GM19035 (cell line): ENCODE measurements at regions not wholly inside any gene's neighbourhood (a gene's known extent, or its start where the extent isn't known, plus 50 kb on each side); places are given as distances from the start of the nearest gene placed in this dataset.
"Not testable (repeated sequence)": the region's sequence is repeated elsewhere in the genome, so short reads cannot be mapped to it uniquely, and the experiment has no call there.

Source experiments
- ATAC-seq: cut with Tn5 transposase; IDR thresholded peaks from one replicate; pipeline ENCODE4 v1.9.1; 2021; ENCODE audit not compliant: unreplicated experiment

DNA sequence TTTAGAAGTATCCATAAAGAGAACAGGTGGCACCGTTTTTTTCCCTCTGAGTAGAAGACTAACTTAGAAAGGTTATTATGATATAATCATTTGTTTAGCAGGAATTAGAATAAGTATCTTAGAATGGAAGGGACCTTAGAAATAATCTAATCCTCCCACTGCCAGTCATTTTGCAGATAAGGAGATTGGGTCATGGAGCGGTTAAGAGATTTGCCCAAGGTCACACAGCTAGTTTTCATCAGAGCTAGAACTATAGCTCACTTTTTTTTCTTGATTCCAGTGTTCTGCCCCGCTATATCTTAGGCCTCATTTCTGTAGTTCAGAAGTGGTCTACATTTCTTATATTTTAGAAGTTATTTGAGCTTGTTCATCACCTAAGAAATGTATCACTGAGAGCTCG, 139.6 kb downstream of the PRL start:
- ATAC-seq: no peak

DNA sequence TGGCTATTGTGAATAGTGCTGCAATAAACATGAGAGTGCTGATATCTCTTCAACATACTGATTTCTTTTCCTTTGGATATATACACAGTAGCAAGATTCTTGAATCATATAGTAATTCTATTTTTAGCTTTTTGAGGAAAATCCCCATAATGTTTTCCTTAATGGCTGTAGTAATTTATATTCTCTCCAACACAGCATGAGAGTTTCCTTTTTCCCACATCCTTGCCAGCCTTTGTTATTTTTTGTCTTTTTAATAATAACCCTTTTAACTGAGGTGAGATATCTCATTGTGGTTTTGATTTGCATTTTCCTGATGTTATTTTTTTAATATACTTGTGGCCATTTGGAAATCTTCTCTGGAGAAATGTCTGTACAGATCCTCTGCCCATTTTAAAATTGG, 132.6 kb downstream of the PRL start:
- no peak for ATAC-seq

DNA sequence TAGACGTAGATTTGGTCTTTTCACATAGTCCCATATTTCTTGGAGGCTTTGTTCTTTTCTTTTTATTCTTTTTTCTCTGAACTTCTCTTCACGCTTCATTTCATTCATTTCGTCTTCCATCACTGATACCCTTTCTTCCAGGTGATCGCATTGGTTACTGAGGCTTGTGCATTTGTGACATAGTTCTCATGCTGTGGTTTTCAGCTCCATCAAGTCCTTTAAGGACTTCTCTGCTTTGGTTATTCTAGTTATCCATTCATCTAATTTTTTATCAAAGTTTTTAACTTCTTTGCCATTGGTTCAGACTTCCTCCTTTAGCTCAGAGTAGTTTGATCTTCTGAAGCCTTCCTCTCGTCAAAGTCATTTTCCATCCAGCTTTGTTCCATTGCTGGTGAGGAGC, 125.8 kb downstream of the PRL start:
- ATAC-seq: not testable (repeated sequence)

DNA sequence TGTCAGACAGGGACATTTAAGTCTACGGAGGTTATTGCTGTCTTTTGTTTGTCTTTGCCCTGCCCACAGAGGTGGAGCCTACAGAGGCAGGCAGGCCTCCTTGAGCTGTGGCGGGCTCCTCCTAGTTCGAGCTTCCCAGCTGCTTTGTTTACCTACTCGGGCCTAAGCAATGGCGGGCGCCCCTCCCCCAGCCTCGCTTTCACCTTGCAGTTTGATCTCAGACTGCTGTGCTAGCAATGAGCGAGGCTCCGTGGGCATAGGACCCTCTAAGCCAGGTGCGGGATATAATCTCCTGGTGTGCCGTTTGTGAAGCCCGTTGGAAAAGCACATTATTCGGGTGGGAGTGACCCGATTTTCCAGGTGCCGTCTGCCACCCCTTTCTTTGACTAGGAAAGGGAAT, 125.0 kb downstream of the PRL start:
- ATAC-seq: not testable (repeated sequence)

DNA sequence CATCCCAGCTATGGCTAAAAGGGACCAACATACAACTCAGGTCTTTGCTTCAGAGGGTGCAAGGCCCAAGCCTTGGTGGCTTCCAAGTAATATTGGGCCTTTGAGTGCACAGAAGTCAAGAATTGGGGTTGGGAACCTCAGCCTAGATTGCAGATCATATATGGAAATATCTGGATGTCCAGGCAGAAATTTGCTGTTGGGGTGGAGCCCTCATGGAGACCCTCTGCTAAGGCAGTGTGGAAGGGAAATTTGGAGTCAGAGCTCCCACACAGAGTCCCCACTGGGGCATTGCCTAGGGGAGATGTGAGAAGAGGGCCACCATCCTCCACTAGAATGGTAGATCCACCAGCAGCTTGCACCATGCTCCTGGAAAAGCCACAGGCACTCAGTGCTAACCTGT, 123.5 kb downstream of the PRL start:
- no peak for ATAC-seq

DNA sequence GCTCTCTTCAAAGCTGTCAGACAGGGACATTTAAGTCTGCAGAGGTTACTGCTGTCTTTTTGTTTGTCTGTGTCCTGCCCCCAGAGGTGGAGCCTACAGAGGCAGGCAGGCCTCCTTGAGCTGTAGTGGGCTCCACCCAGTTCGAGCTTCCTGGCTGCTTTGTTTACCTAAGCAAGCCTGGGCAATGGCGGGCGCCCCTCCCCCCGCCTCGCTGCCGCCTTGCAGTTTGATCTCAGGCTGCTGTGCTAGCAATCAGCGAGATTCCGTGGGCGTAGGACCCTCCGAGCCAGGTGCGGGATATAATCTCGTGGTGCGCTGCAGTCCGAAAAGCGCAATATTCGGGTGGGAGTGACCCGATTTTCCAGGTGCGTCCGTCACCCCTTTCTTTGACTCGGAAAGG, 116.6 kb downstream of the PRL start:
- ATAC-seq: not testable (repeated sequence)

DNA sequence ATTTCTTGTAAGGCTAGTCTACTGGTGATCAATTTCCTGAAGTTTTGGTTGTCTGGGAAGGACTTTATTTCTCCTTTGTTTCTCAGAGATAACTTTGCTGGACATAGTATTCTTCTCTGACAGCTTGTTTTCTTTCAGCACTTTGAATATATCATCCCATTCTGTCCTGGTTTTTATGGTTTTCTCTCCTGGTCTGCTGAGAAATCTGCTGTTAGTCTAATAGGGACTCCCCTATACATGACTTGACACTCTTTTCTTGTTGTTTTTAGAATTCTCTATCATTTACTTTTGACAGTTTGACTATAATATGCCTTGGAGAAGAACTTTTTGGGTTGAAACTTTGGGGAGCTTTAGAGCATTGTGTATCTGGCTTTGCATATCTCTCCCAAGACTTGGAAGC, 112.5 kb downstream of the PRL start:
- ATAC-seq: no peak

DNA sequence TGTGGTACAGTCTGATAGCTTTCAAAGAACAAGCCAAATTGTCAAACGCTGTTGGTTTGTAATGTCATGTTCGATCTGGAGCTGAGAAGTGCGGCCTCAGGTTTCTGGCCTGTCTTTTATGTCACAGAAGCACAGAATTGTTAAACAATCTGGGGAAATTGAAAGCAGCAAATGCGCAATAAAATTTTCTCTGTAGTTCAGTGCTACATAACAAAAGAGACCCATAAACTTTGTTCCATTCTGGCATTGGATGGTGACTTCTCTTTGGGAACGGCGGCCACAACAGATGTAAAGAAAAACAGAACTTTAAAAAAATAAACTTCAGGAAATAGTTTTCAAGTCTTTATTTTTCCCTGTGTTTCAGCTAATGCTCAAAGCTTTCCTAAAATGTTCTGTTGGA, 106.9 kb downstream of the PRL start:
- no peak for ATAC-seq

DNA sequence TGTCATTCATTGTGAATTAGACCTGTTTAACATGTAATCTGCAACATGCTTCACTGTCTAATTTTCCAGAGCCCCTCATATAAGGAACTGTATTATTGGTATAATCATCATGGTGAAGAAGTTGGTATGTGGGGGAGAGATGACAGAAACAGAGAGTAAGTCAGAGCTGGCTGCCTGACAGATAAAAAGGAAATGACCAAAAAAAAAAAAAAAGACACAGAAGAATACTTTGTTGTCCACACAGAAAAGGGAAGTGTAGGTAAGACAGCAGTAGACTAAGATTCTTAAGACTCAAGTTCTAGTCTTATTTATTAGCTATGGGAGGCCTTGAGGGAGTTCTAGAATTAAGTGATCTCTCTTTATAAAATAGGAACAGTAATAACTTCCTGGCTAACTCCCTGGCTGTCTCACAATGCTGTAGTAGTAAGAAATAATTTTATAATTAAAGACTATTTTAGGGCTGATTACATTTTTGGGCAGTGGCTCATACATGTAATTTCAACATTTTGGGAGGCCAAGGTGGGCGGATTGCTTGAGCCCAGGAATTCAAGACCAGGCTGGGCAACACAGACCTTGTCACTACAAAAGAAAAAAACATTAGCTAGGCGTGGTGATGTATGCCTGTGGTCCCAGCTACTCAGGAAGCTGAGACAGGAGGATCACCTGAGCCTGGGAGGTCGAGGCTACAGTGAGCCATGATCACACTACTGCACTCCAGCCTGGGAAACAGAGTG, 102.5 kb downstream of the PRL start:
- peak; percentile 58 for ATAC-seq

DNA sequence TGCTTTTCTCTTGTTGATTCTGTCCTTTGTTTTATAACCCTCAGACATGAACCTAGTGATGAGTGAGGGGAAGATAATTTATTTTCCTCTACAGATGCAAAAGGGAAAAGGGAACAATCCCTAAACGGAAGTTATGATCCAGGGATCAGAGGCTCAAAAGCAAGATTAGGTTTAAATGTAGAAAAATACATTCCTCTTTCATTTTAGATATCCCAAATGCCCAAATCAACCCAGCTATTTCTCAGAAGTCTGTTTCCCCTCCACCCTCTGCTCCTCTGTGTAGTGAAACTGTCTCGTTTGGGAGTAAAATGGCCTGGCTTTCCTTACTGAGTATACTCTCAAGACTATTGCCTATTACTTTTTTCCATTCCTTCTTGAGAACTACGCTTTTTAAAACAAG, 97.1 kb downstream of the PRL start:
- ATAC-seq: no peak

DNA sequence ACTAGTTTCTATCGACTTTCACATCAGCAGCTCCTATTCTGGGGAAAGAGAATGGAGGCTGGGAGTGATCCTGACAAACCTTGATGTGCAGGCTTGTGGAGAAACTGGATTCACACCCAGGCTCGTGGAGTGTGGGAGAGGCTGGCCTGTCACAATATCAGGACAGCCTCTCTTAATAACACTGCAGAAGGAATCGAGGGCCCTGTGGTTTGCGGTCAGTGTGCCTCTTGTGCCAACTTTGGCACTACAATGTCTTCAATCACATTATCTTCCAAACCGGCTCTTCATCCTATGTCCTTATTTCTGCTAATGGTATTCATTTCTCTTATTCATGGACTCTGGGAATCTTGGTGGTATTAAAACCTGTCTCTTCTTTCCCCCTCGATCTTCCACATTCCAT, 92.7 kb downstream of the PRL start:
- no peak for ATAC-seq

DNA sequence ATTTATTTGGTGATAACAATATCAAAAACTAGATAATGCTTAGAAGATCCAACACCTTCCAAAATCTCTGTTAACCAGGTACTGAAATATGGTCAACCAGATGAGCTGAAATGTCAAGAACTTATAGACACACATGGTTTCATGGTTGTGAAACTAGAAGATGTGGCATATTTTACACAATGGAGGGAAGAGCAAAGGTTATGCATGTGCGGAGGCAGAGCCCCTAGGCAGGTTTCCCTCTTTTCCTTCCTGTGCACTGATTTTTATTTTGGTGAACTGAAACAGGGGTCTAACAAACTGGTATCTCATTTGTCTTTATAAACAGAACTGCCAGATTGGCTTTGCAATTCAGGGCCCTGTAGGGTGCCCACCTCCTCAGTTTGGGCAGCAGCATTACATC, 91.6 kb downstream of the PRL start:
- no peak for ATAC-seq

DNA sequence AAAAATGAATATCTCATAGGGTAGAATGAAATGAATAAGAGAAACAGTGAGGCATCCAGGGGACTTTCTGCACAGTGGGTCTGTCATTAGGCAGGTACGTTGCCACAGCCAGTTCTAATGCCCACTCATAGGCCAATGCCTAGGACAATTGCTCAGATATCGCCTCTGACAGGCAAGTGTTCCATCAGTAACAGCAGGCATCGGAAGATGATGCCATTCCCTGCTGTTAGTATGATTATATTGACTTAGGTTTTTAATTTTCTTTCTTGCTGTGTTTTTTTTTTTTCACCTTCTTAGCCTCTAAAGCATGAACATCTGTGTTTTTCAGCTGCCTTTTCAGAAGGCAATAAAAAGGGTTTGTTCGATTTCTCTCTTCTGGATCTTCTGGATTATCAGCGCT, 90.7 kb downstream of the PRL start:
- no peak for ATAC-seq

DNA sequence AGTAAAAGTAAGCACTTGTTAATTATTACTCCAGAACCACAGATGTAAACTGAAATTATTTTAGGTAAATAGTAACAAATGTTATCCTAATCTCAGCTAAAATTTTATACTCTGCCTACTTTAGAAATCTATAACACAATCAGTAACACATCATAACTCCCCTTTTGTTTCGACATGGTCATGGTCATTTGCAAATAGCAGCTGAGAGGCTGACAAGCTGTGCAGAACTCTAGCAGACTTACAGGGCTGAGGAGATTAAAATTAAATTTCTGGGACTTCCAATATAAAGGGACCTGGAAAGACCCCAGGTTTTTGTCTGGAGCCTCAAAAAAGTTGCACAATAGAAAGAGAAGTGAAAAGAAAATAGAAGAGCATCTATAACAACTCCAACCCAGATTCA, 88.8 kb downstream of the PRL start:
- no peak for ATAC-seq

DNA sequence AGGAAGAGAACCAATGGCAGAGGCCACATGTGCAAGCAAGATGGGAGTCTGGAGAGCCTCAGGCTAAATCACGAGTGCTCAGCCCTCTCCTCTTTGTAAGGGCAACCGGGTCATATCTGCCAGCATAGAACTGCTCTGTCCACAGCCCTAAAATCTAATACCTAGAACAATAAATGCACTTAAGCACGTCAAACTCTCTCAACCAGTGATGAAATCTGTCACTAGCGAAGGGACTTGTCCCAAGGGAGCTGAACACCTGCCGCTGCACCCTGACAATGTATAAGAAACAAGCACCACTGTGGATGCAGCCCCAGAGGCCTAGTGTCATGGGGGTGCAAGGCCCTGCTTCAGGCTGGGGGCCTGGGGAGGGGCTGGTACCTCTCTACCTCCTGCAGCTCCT, 82.5 kb downstream of the PRL start:
- no peak for ATAC-seq

DNA sequence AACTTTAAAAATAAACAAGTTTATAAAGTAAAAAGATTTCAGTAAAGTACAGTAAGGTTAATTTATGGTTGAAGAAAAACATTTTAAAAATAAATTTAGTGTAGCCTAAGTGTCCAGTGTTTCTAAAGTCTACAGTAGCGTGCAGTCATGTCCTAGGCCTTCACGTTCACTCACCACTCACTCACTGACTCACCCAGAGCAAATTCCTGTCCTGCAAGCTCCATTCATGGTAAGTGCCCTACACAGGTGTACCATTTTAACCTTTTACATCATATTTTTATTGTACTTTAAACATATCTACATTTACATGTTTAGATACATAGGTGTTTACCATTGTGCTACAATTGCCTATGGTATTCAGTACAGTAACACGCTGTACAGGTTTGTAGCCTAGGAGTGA, 81.4 kb downstream of the PRL start:
- ATAC-seq: not testable (repeated sequence)

DNA sequence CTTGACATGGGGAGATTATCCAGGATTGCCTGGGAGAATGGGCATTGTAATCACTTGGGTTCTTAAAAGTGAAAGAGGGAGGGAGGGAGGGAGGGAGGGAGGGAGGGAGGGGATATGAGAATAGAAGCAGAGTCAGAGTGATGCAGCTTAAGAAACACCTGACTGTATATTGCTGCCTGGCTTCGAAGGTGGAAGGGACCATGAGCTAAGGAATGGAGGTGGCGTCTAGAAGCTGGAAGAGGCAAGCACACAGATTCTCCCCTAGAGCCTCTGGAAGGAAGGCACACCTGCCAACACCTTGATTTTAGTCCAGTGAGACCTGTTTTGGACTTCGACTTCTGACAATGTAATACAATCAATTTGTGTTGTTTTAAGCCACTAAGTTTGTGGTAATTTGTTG, 78.4 kb downstream of the PRL start:
- ATAC-seq: no peak

DNA sequence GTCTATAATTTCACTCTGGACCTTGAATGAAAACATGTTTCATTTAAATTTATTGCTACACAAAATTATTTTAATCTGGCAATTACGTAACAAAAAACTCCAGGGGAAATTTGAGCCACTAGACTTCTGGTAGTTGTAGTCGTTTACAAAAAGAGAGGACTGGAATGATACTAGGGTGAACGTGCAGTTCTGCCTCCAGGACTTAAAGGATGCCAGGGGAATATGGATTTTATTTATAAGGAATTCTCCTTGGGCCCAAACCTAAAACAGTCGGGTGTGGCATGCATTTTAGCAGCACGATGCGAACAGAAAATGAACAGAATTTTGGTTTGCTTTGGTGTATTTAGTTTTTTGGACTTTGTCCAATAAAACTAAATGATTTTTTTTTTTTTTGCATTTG, 76.9 kb downstream of the PRL start:
- ATAC-seq: no peak

DNA sequence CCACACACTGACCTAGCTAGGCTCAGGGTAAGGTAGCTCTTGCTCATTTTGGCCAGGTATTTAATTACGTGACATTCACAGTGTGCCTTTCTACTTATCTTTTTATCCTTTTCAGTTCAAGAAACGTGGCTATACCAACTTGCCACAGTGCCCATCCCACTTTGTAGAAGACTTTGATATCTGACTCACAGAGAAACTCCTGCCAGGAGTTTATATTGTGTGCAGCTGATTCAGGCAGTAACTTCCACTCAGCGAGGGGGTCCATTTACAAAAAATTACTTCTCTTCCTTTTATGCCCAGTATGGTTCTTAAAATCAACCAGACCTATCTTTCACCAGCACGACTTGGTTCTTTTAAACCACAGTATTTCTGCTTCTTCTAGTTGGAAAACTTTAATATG, 75.6 kb downstream of the PRL start:
- no peak for ATAC-seq

DNA sequence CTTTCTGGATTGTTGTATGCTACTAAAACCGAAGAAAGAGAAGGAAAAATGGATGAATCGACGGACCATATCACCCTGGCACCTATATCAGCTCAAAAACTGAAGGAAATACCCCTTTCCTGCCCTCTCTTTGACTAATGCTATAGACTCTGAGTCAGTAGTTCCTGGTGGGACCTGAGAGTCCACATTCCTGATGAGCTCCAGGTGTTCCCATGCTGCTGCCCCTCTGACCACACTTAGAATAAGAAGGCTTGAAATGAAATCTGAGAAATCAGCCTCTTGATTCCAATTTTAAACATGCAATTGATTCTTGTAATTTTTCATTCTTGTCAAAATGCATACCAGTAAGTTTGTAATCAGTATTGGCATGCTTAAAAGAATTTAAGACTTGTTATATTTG, 75.2 kb downstream of the PRL start:
- ATAC-seq: no peak

DNA sequence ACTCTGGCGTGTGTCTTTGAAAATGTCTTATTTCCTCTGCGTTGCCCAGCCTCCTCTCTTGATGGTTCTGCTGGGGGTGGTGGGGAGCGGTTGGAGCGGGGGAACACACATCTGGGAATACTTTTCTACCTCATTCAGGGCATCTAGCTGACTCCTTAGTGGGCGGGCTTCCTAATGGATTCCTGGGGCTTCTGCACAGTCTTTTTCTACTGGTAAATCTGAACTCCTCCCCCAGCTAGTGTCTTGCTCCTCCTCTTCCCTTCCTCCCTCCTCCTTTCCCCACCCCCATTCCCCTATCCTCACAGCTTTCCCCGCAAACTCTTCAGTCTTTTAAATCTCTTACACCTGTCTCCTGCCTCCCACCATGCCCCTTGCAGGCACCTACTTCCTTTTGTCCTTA, 74.4 kb downstream of the PRL start:
- no peak for ATAC-seq

DNA sequence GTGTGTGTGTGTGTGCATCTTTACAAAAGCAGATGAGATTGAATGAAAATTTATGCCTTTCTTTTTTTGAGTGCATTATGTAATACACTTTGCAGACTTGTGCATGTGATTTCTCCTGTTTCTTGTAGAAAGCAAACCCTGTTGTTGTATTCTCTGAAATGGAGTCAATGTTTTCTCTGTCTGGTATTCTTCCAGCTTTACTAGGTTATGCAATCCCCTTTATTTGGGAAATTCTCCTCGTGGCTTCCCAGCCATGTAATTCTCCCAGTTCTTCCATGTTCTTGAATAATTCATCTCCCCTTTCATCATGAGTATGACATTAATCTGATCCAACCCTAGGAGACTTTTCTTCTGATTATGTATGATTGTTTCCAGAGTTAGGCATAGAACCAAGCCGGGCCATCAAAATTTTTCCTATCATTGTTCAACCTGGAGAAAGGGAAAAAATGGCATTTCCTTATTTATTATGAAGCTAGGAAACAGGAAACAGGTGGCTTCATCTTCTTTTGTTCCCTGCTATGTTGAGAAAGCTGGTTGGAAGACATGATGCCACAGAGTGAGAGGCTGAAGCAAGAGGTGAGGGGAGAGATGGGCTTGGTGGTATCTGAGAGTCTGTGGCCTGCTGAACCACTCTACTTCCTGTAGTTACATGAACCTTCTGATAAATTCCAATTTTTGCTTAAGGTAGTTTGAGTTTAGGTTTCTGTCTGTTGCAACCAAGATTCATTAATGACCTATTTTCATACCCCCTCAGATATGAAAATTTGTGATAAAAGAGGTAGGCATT, 68.8 kb downstream of the PRL start:
- no peak for ATAC-seq

DNA sequence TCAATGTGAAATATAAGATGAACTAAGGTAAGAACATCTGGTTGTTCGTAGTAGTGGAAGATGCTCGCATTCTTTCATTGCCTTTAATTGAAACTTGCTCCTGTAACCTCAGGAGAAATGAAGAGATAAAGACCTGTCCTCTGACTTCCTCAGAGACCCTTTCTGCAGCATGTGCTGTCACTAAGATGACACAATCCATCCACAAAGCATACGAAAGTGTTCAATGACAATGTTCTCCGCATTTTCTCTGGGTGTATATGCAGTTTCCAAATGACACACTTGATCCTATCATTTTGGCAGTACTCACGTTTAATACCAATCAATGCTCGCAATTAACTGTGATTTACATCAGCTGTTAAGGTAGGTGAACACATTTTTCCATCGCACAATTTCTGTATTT, 65.8 kb downstream of the PRL start:
- ATAC-seq: no peak
